Endothelial cell of umbilical vein (primary cell): ENCODE measurements at regions not wholly inside any gene's neighbourhood (a gene's known extent, or its start where the extent isn't known, plus 50 kb on each side); places are given as distances from the start of the nearest gene placed in this dataset.

Source experiments
- CTCF ChIP-seq, 2 donors: IDR thresholded peaks; 1 replicate in 1 of 2; 2 replicates in 1 of 2; pipeline ENCODE4 v1.5.1; 2011; ENCODE audit warnings: low read length in 2 of 2, mild to moderate bottlenecking in 2 of 2, moderate library complexity in 2 of 2, control low read depth in 1 of 2, inconsistent platforms in 1 of 2, low read depth in 1 of 2; ENCODE audit not compliant: insufficient read depth in 1 of 2; ENCODE audit errors: extremely low read depth in 1 of 2
- EZH2 ChIP-seq: IDR thresholded peaks from 2 replicates; pipeline ENCODE4 v1.6.1; 2012; ENCODE audit warnings: borderline replicate concordance, low read depth, mild to moderate bottlenecking, moderate library complexity, low read length, inconsistent platforms; ENCODE audit not compliant: severe bottlenecking
- FOS ChIP-seq: IDR thresholded peaks from 2 replicates; pipeline ENCODE4 v1.6.1; 2011; ENCODE audit warnings: mild to moderate bottlenecking, low read length, moderate library complexity, borderline replicate concordance; ENCODE audit not compliant: insufficient read depth
- GATA2 ChIP-seq: IDR thresholded peaks from 2 replicates; pipeline ENCODE4 v1.7.0; 2011; ENCODE audit warnings: low read depth, mild to moderate bottlenecking, moderate library complexity, mixed read lengths, low read length; ENCODE audit not compliant: insufficient read length, insufficient read depth
- JUN ChIP-seq: IDR thresholded peaks from 2 replicates; pipeline ENCODE4 v1.6.1; 2011; ENCODE audit warnings: borderline replicate concordance, low read depth; ENCODE audit not compliant: insufficient read length, insufficient read depth
- MAX ChIP-seq: IDR thresholded peaks from 2 replicates; pipeline ENCODE4 v1.6.1; 2011; ENCODE audit not compliant: insufficient read depth, insufficient read length
- MYC ChIP-seq: IDR thresholded peaks from one replicate; pipeline ENCODE4 v1.6.1; 2011; ENCODE audit warnings: mild to moderate bottlenecking, low read depth, low read length
- POLR2A ChIP-seq: IDR thresholded peaks from 2 replicates; pipeline ENCODE4 v1.6.1; 2012; ENCODE audit warnings: low read depth, mild to moderate bottlenecking, control low read depth, low read length
- POLR2AphosphoS5 ChIP-seq: IDR thresholded peaks from 2 replicates; pipeline ENCODE4 v1.6.1; 2012; ENCODE audit warnings: low read depth, mild to moderate bottlenecking, control low read depth, low read length, moderate library complexity; ENCODE audit not compliant: insufficient read depth

GRCh38 chr12:107914460-107914977 is 140.0 kb downstream of the ASCL4 start:
- TF ChIP-seq POLR2A: no peak
- no peak for TF ChIP-seq CTCF (IDR thresholded peaks at IDR 0.05; ENCODE audit: extremely low read depth in 1 of 2, insufficient read depth in 1 of 2, low read depth in 1 of 2, low read length in 2 of 2)
- no peak for TF ChIP-seq EZH2
- no peak for TF ChIP-seq POLR2AphosphoS5
- TF ChIP-seq MAX: no peak
- no peak for TF ChIP-seq GATA2
- TF ChIP-seq JUN: no peak
- TF ChIP-seq MYC: no peak
- TF ChIP-seq FOS: no peak
